ENCODE measurements at regions not wholly inside any gene's neighbourhood (a gene's known extent, or its start where the extent isn't known, plus 50 kb on each side); places are given as distances from the start of the nearest gene placed in this dataset.

- no peaks in the 10 kb centered on the region; the same call in 1 of the 2 replicates for H3K9me2 ChIP-seq (ENCODE audit: insufficient read depth)
- H3K4me3 ChIP-seq: no peak overlapping the region
- H3K36me3 ChIP-seq (ENCODE audit: low read depth): no peaks in the 10 kb centered on the region
- no peaks in the 10 kb centered on the region for H3K27me3 ChIP-seq (ENCODE audit: insufficient read depth, low read depth)
- POLR2A ChIA-PET (ENCODE audit: unreplicated experiment): no interaction called here
- TF ChIP-seq EZH2 (IDR thresholded peaks at IDR 0.05; ENCODE audit: low read depth) (no peak), CTCF (conservative IDR thresholded peaks at IDR 0.05) (no peak)
- H2AFZ ChIP-seq: no peak overlapping the region
- H3F3A ChIP-seq (ENCODE audit: insufficient read depth, low read depth): no peaks in the 10 kb centered on the region
- no peaks in the 10 kb centered on the region for H3K79me2 ChIP-seq (ENCODE audit: low read depth)
- no TSS peak for BruUV-seq (replicated peaks)
- H3K27ac ChIP-seq: no peak overlapping the region
- H3K4me2 ChIP-seq: no peak overlapping the region
- CTCF ChIA-PET: no interaction called here
- no peaks in the 10 kb centered on the region for H3K9me3 ChIP-seq (ENCODE audit: insufficient read depth, low read depth)
- no peaks in the 10 kb centered on the region for H3K4me1 ChIP-seq (replicated peaks; ENCODE audit: insufficient read depth)
- no peaks in the 10 kb centered on the region for H4K20me1 ChIP-seq (ENCODE audit: insufficient read depth)
- DNase-seq: no peak
- intact Hi-C loops (cut with micrococcal nuclease; ENCODE audit: unreplicated experiment): no loop called here
Observed at GRCh38 chr3:86152620-86153019, 838.3 kb downstream of the VGLL3 start.

- no peaks in the 10 kb centered on the region for H3K27me3 ChIP-seq (ENCODE audit: insufficient read depth, low read depth)
- no peak overlapping the region for H3K4me3 ChIP-seq
- intact Hi-C loops (cut with micrococcal nuclease; ENCODE audit: unreplicated experiment): no loop called here
- H3K9me3 ChIP-seq (ENCODE audit: insufficient read depth, low read depth): no peaks in the 10 kb centered on the region
- no peak overlapping the region for H3K4me2 ChIP-seq
- DNase-seq: no peak
- H3K79me2 ChIP-seq (ENCODE audit: low read depth): no peaks in the 10 kb centered on the region
- H3K36me3 ChIP-seq (ENCODE audit: low read depth): no peaks in the 10 kb centered on the region
- ChIA-PET CTCF (no interaction called here), POLR2A (ENCODE audit: unreplicated experiment) (no interaction called here)
- no peaks in the 10 kb centered on the region for H4K20me1 ChIP-seq (ENCODE audit: insufficient read depth)
- no peaks in the 10 kb centered on the region for H3F3A ChIP-seq (ENCODE audit: insufficient read depth, low read depth)
- no TSS peak for BruUV-seq (replicated peaks)
- H3K9me2 ChIP-seq (ENCODE audit: insufficient read depth): no peaks in the 10 kb centered on the region
- H3K27ac ChIP-seq: no peak overlapping the region
- no peaks in the 10 kb centered on the region for H3K4me1 ChIP-seq (replicated peaks; ENCODE audit: insufficient read depth)
- H2AFZ ChIP-seq: no peak overlapping the region
- TF ChIP-seq CTCF (conservative IDR thresholded peaks at IDR 0.05) (no peak), EZH2 (IDR thresholded peaks at IDR 0.05; ENCODE audit: low read depth) (no peak)
Observed at GRCh38 chr3:86149054-86149453, 841.9 kb downstream of the VGLL3 start.

- intact Hi-C loops (cut with micrococcal nuclease; ENCODE audit: unreplicated experiment): no loop called here
- no peaks in the 10 kb centered on the region for H3K36me3 ChIP-seq (ENCODE audit: low read depth)
- no peak overlapping the region for H3K4me3 ChIP-seq
- POLR2A ChIA-PET (ENCODE audit: unreplicated experiment): no interaction called here
- no peaks in the 10 kb centered on the region for H3F3A ChIP-seq (ENCODE audit: insufficient read depth, low read depth)
- H3K27ac ChIP-seq: no peak overlapping the region
- CTCF ChIA-PET: no interaction called here
- no peak overlapping the region for H2AFZ ChIP-seq
- H3K4me2 ChIP-seq: no peak overlapping the region
- H4K20me1 ChIP-seq (ENCODE audit: insufficient read depth): no peaks in the 10 kb centered on the region
- H3K79me2 ChIP-seq (ENCODE audit: low read depth): no peaks in the 10 kb centered on the region
- no peaks in the 10 kb centered on the region for H3K4me1 ChIP-seq (replicated peaks; ENCODE audit: insufficient read depth)
- TF ChIP-seq EZH2 (IDR thresholded peaks at IDR 0.05; ENCODE audit: low read depth): no peak
- no peaks in the 10 kb centered on the region for H3K9me2 ChIP-seq (ENCODE audit: insufficient read depth)
- no TSS peak for BruUV-seq (replicated peaks)
- no peaks in the 10 kb centered on the region for H3K27me3 ChIP-seq (ENCODE audit: insufficient read depth, low read depth)
- DNase-seq: no peak
- no peaks in the 10 kb centered on the region for H3K9me3 ChIP-seq (ENCODE audit: insufficient read depth, low read depth)
Observed at GRCh38 chr3:86147119-86147518, 843.8 kb downstream of the VGLL3 start.

GRCh38 chr3:86126552-86126951 lies 864.4 kb downstream of the VGLL3 start:
- Histone ChIP-seq H3K36me3 (ENCODE audit: low read depth) (no peaks in the 10 kb centered on the region), H4K20me1 (ENCODE audit: insufficient read depth) (no peaks in the 10 kb centered on the region), H3K9me2 (ENCODE audit: insufficient read depth) (no peaks in the 10 kb centered on the region; the same call in 1 of the 2 replicates), H2AFZ (no peak overlapping the region), H3K9me3 (ENCODE audit: insufficient read depth, low read depth) (no peaks in the 10 kb centered on the region), H3F3A (ENCODE audit: insufficient read depth, low read depth) (no peaks in the 10 kb centered on the region), H3K27me3 (ENCODE audit: insufficient read depth, low read depth) (no peaks in the 10 kb centered on the region), H3K4me3 (no peak overlapping the region), H3K79me2 (ENCODE audit: low read depth) (no peaks in the 10 kb centered on the region), H3K4me1 (replicated peaks; ENCODE audit: insufficient read depth) (no peaks in the 10 kb centered on the region), H3K4me2 (no peak overlapping the region), H3K27ac (no peak overlapping the region)
- DNase-seq: no peak
- POLR2A ChIA-PET (ENCODE audit: unreplicated experiment): no interaction called here
- BruUV-seq (replicated peaks): no TSS peak
- CTCF ChIA-PET: no interaction called here
- TF ChIP-seq EZH2 (IDR thresholded peaks at IDR 0.05; ENCODE audit: low read depth): no peak
- intact Hi-C loops (cut with micrococcal nuclease; ENCODE audit: unreplicated experiment): no loop called here
